GM23338 (cell line): ENCODE measurements at regions not wholly inside any gene's neighbourhood (a gene's known extent, or its start where the extent isn't known, plus 50 kb on each side); places are given as distances from the start of the nearest gene placed in this dataset.

ENCODE experiments used
- CREB1 ChIP-seq: fragments of 250-450 bp; sonication (Bioruptor Pico); IDR thresholded peaks from 2 replicates; pipeline ENCODE4 v1.5.0; 2020; ENCODE audit warnings: low read depth, mild to moderate bottlenecking, moderate library complexity
- EZH2 ChIP-seq: fragments of 200-600 bp; sonication (generic); IDR thresholded peaks from one replicate; pipeline ENCODE4 v1.8.0; 2017; ENCODE audit warnings: antibody characterized with exemption, mild to moderate bottlenecking, low read depth; ENCODE audit not compliant: unreplicated experiment
- EZH2phosphoT487 ChIP-seq: fragments of 200-600 bp; sonication (generic); IDR thresholded peaks from one replicate; pipeline ENCODE4 v1.8.1; 2018; ENCODE audit warnings: antibody characterized with exemption; ENCODE audit not compliant: unreplicated experiment
- JUNB ChIP-seq: IDR thresholded peaks from one replicate; pipeline ENCODE4 v1.6.1; 2016; ENCODE audit warnings: antibody characterized with exemption; ENCODE audit not compliant: unreplicated experiment
- NANOG ChIP-seq: IDR thresholded peaks from 2 replicates; pipeline ENCODE4 v1.6.1; 2016; ENCODE audit warnings: antibody characterized with exemption, borderline replicate concordance
- POLR2AphosphoS5 ChIP-seq: IDR thresholded peaks from 2 replicates; pipeline ENCODE4 v1.6.1; 2016; ENCODE audit warnings: antibody characterized with exemption, low read depth
- ZNF331 ChIP-seq: fragments of 250-450 bp; sonication (Bioruptor Pico); IDR thresholded peaks from 2 replicates; pipeline ENCODE4 v1.5.0; 2020; ENCODE audit warnings: low read depth, mild to moderate bottlenecking, moderate library complexity
- TF ChIP-seq, protein P1 (sequence below), 2 experiments: fragments of 200-600 bp in 1 of 2; sonication (generic) in 1 of 2; conservative IDR thresholded peaks; 2 replicates each; pipeline versions ENCODE4 v1.5.1 to v1.6.1; 2016 to 2017; ENCODE audit warnings: antibody characterized with exemption in 2 of 2, low read depth in 2 of 2, mild to moderate bottlenecking in 2 of 2, moderate library complexity in 1 of 2
- TF ChIP-seq, protein P2 (sequence below): IDR thresholded peaks from one replicate; pipeline ENCODE4 v1.6.1; 2018; ENCODE audit warnings: antibody characterized with exemption; ENCODE audit not compliant: unreplicated experiment
- TF ChIP-seq, protein P3 (sequence below): IDR thresholded peaks from 2 replicates; pipeline ENCODE4 v1.6.1; 2016; ENCODE audit warnings: antibody characterized with exemption
- TF ChIP-seq, protein P4 (sequence below): fragments of 250-450 bp; sonication (Bioruptor Pico); IDR thresholded peaks from 2 replicates; pipeline ENCODE4 v1.5.0; 2020; ENCODE audit warnings: mild to moderate bottlenecking, moderate library complexity

DNA sequence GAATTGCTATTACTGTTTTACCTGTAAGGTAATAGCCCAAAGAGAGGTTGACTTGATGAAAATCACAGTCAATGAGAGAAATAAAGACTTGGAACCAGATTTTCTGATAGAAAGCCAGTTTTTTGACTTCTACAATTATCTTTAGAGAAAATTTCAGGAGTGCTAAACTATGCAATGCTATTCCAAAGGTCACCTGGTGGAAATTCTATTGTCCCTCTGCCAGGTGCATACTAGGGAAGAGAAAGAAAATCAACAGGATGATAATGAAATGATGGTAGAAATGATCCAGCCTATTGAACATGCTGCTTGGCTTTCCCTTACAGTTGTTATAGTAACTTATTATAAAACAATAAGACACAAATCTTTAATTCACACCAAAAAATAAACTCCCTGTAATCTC lies 85.0 kb downstream of the FASTKD2 start:
- TF ChIP-seq, protein P1, sequence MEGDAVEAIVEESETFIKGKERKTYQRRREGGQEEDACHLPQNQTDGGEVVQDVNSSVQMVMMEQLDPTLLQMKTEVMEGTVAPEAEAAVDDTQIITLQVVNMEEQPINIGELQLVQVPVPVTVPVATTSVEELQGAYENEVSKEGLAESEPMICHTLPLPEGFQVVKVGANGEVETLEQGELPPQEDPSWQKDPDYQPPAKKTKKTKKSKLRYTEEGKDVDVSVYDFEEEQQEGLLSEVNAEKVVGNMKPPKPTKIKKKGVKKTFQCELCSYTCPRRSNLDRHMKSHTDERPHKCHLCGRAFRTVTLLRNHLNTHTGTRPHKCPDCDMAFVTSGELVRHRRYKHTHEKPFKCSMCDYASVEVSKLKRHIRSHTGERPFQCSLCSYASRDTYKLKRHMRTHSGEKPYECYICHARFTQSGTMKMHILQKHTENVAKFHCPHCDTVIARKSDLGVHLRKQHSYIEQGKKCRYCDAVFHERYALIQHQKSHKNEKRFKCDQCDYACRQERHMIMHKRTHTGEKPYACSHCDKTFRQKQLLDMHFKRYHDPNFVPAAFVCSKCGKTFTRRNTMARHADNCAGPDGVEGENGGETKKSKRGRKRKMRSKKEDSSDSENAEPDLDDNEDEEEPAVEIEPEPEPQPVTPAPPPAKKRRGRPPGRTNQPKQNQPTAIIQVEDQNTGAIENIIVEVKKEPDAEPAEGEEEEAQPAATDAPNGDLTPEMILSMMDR (conservative IDR thresholded peaks at IDR 0.05; ENCODE audit: low read depth in 2 of 2) = no peak
- TF ChIP-seq, protein P2, sequence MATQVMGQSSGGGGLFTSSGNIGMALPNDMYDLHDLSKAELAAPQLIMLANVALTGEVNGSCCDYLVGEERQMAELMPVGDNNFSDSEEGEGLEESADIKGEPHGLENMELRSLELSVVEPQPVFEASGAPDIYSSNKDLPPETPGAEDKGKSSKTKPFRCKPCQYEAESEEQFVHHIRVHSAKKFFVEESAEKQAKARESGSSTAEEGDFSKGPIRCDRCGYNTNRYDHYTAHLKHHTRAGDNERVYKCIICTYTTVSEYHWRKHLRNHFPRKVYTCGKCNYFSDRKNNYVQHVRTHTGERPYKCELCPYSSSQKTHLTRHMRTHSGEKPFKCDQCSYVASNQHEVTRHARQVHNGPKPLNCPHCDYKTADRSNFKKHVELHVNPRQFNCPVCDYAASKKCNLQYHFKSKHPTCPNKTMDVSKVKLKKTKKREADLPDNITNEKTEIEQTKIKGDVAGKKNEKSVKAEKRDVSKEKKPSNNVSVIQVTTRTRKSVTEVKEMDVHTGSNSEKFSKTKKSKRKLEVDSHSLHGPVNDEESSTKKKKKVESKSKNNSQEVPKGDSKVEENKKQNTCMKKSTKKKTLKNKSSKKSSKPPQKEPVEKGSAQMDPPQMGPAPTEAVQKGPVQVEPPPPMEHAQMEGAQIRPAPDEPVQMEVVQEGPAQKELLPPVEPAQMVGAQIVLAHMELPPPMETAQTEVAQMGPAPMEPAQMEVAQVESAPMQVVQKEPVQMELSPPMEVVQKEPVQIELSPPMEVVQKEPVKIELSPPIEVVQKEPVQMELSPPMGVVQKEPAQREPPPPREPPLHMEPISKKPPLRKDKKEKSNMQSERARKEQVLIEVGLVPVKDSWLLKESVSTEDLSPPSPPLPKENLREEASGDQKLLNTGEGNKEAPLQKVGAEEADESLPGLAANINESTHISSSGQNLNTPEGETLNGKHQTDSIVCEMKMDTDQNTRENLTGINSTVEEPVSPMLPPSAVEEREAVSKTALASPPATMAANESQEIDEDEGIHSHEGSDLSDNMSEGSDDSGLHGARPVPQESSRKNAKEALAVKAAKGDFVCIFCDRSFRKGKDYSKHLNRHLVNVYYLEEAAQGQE = no peak
- no peak for TF ChIP-seq EZH2
- TF ChIP-seq, protein P3, sequence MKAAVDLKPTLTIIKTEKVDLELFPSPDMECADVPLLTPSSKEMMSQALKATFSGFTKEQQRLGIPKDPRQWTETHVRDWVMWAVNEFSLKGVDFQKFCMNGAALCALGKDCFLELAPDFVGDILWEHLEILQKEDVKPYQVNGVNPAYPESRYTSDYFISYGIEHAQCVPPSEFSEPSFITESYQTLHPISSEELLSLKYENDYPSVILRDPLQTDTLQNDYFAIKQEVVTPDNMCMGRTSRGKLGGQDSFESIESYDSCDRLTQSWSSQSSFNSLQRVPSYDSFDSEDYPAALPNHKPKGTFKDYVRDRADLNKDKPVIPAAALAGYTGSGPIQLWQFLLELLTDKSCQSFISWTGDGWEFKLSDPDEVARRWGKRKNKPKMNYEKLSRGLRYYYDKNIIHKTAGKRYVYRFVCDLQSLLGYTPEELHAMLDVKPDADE = no peak
- no peak for TF ChIP-seq POLR2AphosphoS5
- no peak for TF ChIP-seq NANOG
- no peak for TF ChIP-seq JUNB
- TF ChIP-seq, protein P4, sequence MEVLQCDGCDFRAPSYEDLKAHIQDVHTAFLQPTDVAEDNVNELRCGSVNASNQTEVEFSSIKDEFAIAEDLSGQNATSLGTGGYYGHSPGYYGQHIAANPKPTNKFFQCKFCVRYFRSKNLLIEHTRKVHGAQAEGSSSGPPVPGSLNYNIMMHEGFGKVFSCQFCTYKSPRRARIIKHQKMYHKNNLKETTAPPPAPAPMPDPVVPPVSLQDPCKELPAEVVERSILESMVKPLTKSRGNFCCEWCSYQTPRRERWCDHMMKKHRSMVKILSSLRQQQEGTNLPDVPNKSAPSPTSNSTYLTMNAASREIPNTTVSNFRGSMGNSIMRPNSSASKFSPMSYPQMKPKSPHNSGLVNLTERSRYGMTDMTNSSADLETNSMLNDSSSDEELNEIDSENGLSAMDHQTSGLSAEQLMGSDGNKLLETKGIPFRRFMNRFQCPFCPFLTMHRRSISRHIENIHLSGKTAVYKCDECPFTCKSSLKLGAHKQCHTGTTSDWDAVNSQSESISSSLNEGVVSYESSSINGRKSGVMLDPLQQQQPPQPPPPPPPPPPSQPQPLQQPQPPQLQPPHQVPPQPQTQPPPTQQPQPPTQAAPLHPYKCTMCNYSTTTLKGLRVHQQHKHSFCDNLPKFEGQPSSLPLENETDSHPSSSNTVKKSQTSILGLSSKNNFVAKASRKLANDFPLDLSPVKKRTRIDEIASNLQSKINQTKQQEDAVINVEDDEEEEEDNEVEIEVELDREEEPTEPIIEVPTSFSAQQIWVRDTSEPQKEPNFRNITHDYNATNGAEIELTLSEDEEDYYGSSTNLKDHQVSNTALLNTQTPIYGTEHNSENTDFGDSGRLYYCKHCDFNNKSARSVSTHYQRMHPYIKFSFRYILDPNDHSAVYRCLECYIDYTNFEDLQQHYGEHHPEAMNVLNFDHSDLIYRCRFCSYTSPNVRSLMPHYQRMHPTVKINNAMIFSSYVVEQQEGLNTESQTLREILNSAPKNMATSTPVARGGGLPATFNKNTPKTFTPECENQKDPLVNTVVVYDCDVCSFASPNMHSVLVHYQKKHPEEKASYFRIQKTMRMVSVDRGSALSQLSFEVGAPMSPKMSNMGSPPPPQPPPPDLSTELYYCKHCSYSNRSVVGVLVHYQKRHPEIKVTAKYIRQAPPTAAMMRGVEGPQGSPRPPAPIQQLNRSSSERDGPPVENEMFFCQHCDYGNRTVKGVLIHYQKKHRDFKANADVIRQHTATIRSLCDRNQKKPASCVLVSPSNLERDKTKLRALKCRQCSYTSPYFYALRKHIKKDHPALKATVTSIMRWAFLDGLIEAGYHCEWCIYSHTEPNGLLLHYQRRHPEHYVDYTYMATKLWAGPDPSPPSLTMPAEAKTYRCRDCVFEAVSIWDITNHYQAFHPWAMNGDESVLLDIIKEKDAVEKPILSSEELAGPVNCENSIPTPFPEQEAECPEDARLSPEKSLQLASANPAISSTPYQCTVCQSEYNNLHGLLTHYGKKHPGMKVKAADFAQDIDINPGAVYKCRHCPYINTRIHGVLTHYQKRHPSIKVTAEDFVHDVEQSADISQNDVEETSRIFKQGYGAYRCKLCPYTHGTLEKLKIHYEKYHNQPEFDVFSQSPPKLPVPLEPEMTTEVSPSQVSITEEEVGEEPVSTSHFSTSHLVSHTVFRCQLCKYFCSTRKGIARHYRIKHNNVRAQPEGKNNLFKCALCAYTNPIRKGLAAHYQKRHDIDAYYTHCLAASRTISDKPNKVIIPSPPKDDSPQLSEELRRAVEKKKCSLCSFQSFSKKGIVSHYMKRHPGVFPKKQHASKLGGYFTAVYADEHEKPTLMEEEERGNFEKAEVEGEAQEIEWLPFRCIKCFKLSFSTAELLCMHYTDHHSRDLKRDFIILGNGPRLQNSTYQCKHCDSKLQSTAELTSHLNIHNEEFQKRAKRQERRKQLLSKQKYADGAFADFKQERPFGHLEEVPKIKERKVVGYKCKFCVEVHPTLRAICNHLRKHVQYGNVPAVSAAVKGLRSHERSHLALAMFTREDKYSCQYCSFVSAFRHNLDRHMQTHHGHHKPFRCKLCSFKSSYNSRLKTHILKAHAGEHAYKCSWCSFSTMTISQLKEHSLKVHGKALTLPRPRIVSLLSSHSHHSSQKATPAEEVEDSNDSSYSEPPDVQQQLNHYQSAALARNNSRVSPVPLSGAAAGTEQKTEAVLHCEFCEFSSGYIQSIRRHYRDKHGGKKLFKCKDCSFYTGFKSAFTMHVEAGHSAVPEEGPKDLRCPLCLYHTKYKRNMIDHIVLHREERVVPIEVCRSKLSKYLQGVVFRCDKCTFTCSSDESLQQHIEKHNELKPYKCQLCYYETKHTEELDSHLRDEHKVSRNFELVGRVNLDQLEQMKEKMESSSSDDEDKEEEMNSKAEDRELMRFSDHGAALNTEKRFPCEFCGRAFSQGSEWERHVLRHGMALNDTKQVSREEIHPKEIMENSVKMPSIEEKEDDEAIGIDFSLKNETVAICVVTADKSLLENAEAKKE (CRISPR knock-in tag) = no peak
- no peak for TF ChIP-seq ZNF331 (CRISPR knock-in tag)
- no peak for TF ChIP-seq EZH2phosphoT487
- no peak for TF ChIP-seq CREB1
